Fibroblast of the aortic adventitia (primary cell): ENCODE measurements at regions not wholly inside any gene's neighbourhood (a gene's known extent, or its start where the extent isn't known, plus 50 kb on each side); places are given as distances from the start of the nearest gene placed in this dataset.

Experiments
- DNase-seq: peaks from one replicate; pipeline ENCODE4 v3.0.0-alpha.2; 2010; ENCODE audit warnings: low read depth
- H3K4me3 ChIP-seq: 2 replicates; pipeline ENCODE4 v1.5.1; 2011; ENCODE audit warnings: low read depth, mild to moderate bottlenecking, control low read depth, low read length, moderate library complexity
- TF ChIP-seq, protein P1 (sequence below): IDR thresholded peaks from 2 replicates; pipeline ENCODE4 v1.5.1; 2011; ENCODE audit warnings: mild to moderate bottlenecking, low read length, control low read depth, inconsistent platforms; ENCODE audit not compliant: insufficient read depth

GRCh38 chr1:234882898-234883297 lies 245.7 kb downstream of the TOMM20 start:
- H3K4me3 ChIP-seq: no peak overlapping the region
- TF ChIP-seq, protein P1, sequence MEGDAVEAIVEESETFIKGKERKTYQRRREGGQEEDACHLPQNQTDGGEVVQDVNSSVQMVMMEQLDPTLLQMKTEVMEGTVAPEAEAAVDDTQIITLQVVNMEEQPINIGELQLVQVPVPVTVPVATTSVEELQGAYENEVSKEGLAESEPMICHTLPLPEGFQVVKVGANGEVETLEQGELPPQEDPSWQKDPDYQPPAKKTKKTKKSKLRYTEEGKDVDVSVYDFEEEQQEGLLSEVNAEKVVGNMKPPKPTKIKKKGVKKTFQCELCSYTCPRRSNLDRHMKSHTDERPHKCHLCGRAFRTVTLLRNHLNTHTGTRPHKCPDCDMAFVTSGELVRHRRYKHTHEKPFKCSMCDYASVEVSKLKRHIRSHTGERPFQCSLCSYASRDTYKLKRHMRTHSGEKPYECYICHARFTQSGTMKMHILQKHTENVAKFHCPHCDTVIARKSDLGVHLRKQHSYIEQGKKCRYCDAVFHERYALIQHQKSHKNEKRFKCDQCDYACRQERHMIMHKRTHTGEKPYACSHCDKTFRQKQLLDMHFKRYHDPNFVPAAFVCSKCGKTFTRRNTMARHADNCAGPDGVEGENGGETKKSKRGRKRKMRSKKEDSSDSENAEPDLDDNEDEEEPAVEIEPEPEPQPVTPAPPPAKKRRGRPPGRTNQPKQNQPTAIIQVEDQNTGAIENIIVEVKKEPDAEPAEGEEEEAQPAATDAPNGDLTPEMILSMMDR: no peak
- no peak for DNase-seq

DNA sequence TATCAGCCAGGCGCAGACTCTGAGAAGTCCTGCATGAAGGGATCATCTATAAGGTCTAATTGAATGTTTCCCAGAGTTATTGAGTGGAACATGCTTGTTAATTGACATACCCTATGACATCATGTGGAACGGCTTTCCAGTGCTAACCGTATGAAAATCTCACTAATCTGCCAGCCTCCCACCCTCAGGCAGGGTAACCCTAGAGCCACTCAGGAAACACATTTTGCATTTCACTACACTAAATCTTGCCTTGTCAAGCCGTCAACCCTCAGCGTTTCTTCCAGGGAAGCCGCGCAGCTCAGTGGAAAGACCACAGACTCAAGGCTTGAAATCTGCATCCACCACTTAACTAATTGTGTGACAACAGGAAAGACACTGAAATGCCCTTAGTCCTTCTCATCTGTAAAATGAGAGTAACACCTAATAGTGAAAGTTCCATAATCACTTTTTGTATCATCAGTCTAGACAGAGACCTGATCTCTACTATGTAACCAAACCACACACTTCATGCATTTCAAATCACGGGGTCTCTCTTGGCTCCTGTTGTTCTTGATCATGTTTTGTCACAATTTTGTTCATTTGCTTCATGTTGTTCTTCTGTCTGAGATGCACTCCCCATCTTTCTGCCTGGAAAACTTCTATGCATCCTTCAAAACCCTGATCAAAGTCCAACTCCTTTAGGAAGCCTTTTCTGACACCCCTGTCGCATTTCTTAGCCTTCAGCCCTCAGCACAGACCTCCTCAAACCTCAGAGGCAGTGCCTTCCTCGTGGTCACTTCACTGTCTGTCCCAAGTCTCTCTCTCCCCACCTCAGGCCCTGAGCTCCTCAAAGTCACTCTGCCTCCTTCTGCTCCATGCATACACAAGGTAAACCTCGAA lies 246.5 kb downstream of the TOMM20 start:
- H3K4me3 ChIP-seq: no peak overlapping the region
- no peak for DNase-seq
- TF ChIP-seq, protein P1: no peak

- DNase-seq: no peak
- H3K4me3 ChIP-seq: no peak overlapping the region
- TF ChIP-seq, protein P1: no peak
Observed at GRCh38 chr1:234879147-234880080, 249.2 kb downstream of the TOMM20 start.

DNA sequence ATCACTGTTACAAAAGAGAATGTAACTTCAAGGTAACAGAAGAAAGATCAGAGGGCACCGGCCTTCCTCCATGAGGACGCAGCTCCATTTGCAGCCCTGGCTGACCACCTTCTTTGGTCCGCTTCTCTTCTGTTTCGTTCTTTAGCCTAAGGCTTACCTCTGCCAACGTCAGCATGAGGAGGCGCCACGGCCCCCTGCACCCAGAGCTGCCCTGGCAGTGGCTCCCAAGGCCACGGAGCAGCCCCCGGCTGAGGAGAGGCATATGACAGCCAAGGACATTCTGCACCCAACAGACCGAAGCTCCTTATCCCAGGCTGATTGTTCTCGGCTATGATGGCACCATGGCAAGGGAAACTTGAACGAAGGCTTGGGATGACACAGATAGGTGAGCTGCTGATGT lies 250.3 kb downstream of the TOMM20 start:
- no peak overlapping the region for H3K4me3 ChIP-seq
- TF ChIP-seq, protein P1: no peak
- no peak for DNase-seq

DNA sequence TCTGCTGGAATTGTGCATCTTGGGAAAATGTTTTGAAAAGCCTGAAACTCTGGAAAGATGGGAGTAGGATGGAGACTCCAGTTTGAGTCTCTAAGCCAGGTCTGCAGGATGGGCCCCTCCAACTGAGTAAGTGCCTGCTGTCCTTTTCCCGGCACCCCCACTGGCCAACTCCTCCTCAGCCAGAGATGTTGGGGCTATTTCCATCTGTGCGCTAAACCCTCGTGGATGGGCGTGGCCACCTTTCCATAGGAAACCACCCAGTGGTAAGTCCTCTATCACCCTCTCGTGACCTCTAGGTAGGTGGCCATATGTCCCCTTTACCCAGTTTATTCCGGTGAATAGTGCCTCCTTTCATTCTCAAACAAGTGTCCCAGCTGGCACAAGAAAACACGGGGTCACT lies 250.9 kb downstream of the TOMM20 start:
- H3K4me3 ChIP-seq: no peak overlapping the region
- TF ChIP-seq, protein P1: no peak
- DNase-seq: no peak

GRCh38 chr1:234875953-234876855 lies 252.4 kb downstream of the TOMM20 start:
- TF ChIP-seq, protein P1: no peak
- peak; percentile 77 for DNase-seq
- no peak overlapping the region for H3K4me3 ChIP-seq
